Mesenchymal stem cell (in vitro differentiated cells and primary cell): ENCODE measurements at regions not wholly inside any gene's neighbourhood (a gene's known extent, or its start where the extent isn't known, plus 50 kb on each side); places are given as distances from the start of the nearest gene placed in this dataset.

Experiments used
- DNase-seq: peaks from one replicate; pipeline ENCODE4 v3.0.0-alpha.2; 2013
- H2AFZ ChIP-seq: one replicate; pipeline ENCODE4 v1.6.1; 2013; ENCODE audit warnings: low read depth, mild to moderate bottlenecking, control low read depth, inconsistent platforms, low read length, moderate library complexity
- H2AK5ac ChIP-seq: 2 replicates; pipeline ENCODE4 v1.6.1; 2013; ENCODE audit warnings: low read length, moderate library complexity, mild to moderate bottlenecking, inconsistent platforms; ENCODE audit not compliant: severe bottlenecking
- H2BK120ac ChIP-seq: one replicate; pipeline ENCODE4 v1.6.1; 2013; ENCODE audit warnings: low read depth, mild to moderate bottlenecking, inconsistent platforms, low read length, moderate library complexity
- H2BK12ac ChIP-seq, 2 experiments: one replicate each; pipeline ENCODE4 v1.6.1; 2013; ENCODE audit warnings: inconsistent platforms in 2 of 2, low read length in 2 of 2, mild to moderate bottlenecking in 2 of 2, moderate library complexity in 2 of 2, control low read depth in 1 of 2
- H2BK15ac ChIP-seq: one replicate; pipeline ENCODE4 v1.6.1; 2013; ENCODE audit warnings: mild to moderate bottlenecking, low read depth, inconsistent platforms; ENCODE audit not compliant: poor library complexity, severe bottlenecking
- H2BK5ac ChIP-seq: 2 replicates; pipeline ENCODE4 v1.6.1; 2013; ENCODE audit warnings: low read depth, mild to moderate bottlenecking, low read length, control low read depth, inconsistent platforms; ENCODE audit not compliant: poor library complexity, severe bottlenecking
- H3K14ac ChIP-seq, 2 experiments: one replicate each; pipeline ENCODE4 v1.6.1; 2013; ENCODE audit warnings: inconsistent platforms in 2 of 2, low read length in 2 of 2, control low read depth in 1 of 2, mild to moderate bottlenecking in 1 of 2, moderate library complexity in 1 of 2
- H3K18ac ChIP-seq, 2 experiments: one replicate each; pipeline ENCODE4 v1.6.1; 2013; ENCODE audit warnings: inconsistent platforms in 2 of 2, low read length in 2 of 2, control low read depth in 1 of 2, low read depth in 1 of 2, mild to moderate bottlenecking in 1 of 2
- H3K23ac ChIP-seq, 2 experiments: one replicate each; pipeline ENCODE4 v1.6.1; 2013; ENCODE audit warnings: inconsistent platforms in 2 of 2, low read length in 2 of 2, mild to moderate bottlenecking in 2 of 2, moderate library complexity in 2 of 2, control low read depth in 1 of 2
- H3K27ac ChIP-seq: 2 replicates; pipeline ENCODE4 v1.5.1; 2013; ENCODE audit warnings: mild to moderate bottlenecking, moderate library complexity, low read length, control low read depth, inconsistent platforms; ENCODE audit not compliant: poor library complexity, severe bottlenecking
- H3K27me3 ChIP-seq, 2 experiments: 2 replicates each; pipeline versions ENCODE4 v1.6.1 to v1.7.0; 2013; ENCODE audit warnings: low read length in 2 of 2, mild to moderate bottlenecking in 2 of 2, moderate library complexity in 2 of 2, control low read depth in 1 of 2, inconsistent platforms in 1 of 2; ENCODE audit not compliant: control insufficient read depth in 1 of 2, insufficient read depth in 1 of 2
- H3K36me3 ChIP-seq, 2 experiments: 2 replicates each; pipeline versions ENCODE4 v1.6.1 to v1.7.0; 2013; ENCODE audit warnings: low read length in 2 of 2, control low read depth in 1 of 2, inconsistent platforms in 1 of 2, low read depth in 1 of 2, mild to moderate bottlenecking in 1 of 2; ENCODE audit not compliant: insufficient read depth in 2 of 2, control insufficient read depth in 1 of 2
- H3K4ac ChIP-seq, 2 experiments: one replicate each; pipeline ENCODE4 v1.6.1; 2013; ENCODE audit warnings: inconsistent platforms in 2 of 2, low read length in 2 of 2, mild to moderate bottlenecking in 2 of 2, moderate library complexity in 2 of 2, control low read depth in 1 of 2, low read depth in 1 of 2
- H3K4me1 ChIP-seq: 2 replicates; pipeline ENCODE4 v1.6.1; 2013; ENCODE audit warnings: low read depth, low read length, control low read depth; ENCODE audit not compliant: control insufficient read depth, insufficient read depth
- H3K4me2 ChIP-seq: 2 replicates; pipeline ENCODE4 v1.6.1; 2013; ENCODE audit warnings: low read length, mild to moderate bottlenecking, inconsistent platforms; ENCODE audit not compliant: poor library complexity, severe bottlenecking
- H3K4me3 ChIP-seq, 2 experiments: 2 replicates each; pipeline versions ENCODE4 v1.5.1 to v1.7.0; 2013; ENCODE audit warnings: low read length in 2 of 2, mild to moderate bottlenecking in 2 of 2, control low read depth in 1 of 2, low read depth in 1 of 2; ENCODE audit not compliant: insufficient read depth in 1 of 2
- H3K79me1 ChIP-seq: replicated peaks from 2 replicates; pipeline ENCODE4 v1.6.1; 2013; ENCODE audit warnings: mild to moderate bottlenecking, control low read depth, low read length, inconsistent platforms; ENCODE audit not compliant: poor library complexity, severe bottlenecking
- H3K9ac ChIP-seq: 2 replicates; pipeline ENCODE4 v1.7.0; 2013; ENCODE audit warnings: mild to moderate bottlenecking, low read length, moderate library complexity
- H3K9me3 ChIP-seq: 2 replicates; pipeline ENCODE4 v1.7.0; 2013; ENCODE audit warnings: mild to moderate bottlenecking, low read length; ENCODE audit not compliant: control insufficient read depth
- H4K8ac ChIP-seq: one replicate; pipeline ENCODE4 v1.6.1; 2013; ENCODE audit warnings: inconsistent platforms, mild to moderate bottlenecking, low read length, moderate library complexity
- H4K91ac ChIP-seq: one replicate; pipeline ENCODE4 v1.6.1; 2013; ENCODE audit warnings: mild to moderate bottlenecking, low read length, inconsistent platforms
- WGBS: methylation state at CpG from one replicate; pipeline ENCODE4 v1.1.7; 2013; ENCODE audit warnings: mixed read lengths; 5-methylcytosine and 5-hydroxymethylcytosine counted together

GRCh38 chr17:13387236-13387635 is 214.5 kb downstream of the HS3ST3A1 start:
- Histone ChIP-seq H3K27ac (no peak overlapping the region), H2BK120ac (no peak overlapping the region), H2BK15ac (no peak overlapping the region), H4K8ac (no peak overlapping the region), H3K14ac (no peak overlapping the region), H4K91ac (no peak overlapping the region), H3K4me2 (no peak overlapping the region), H2AK5ac (no peak overlapping the region), H3K9ac (no peak overlapping the region), H3K23ac (no peak overlapping the region), H3K18ac (no peak overlapping the region), H3K9me3 (no peaks in the 10 kb centered on the region), H2BK12ac (no peak overlapping the region), H3K36me3 (no peaks in the 10 kb centered on the region), H3K79me1 (no peaks in the 10 kb centered on the region), H3K27me3 (no peaks in the 10 kb centered on the region), H2AFZ (no peak overlapping the region), H3K4me3 (no peak overlapping the region), H2BK5ac (no peak overlapping the region), H3K4me1 (no peaks in the 10 kb centered on the region), H3K4ac (no peak overlapping the region)
- no peak for DNase-seq
- 86% methylated on average over 4 of the region's 5 CpGs for WGBS

DNA sequence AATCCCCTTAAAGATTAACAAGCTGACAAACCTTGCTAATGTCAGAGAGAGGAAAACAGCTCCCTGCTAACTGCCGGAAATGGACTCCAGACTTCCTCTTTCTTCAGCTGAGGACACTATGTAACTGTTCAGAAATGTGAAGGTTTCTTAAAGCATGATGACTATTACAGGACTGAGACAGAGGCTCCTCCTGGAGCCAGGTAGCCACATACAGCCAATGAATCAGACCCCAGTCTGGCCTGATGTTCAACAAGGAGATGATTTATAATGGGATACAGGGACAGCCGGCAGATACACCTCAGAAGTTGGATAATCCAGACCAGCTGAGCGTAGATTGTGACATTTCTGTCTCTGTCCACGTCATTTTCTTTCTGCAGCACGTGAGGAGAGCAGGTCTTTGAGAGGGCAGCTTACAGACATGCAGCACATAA is 216.2 kb downstream of the HS3ST3A1 start:
- no peaks in the 10 kb centered on the region for H3K27me3 ChIP-seq

GRCh38 chr17:13384626-13385025 is 217.1 kb downstream of the HS3ST3A1 start:
- no peak overlapping the region for H3K4me3 ChIP-seq
- H3K36me3 ChIP-seq: no peaks in the 10 kb centered on the region
- H3K4me1 ChIP-seq: no peaks in the 10 kb centered on the region
- H3K14ac ChIP-seq: no peak overlapping the region
- H3K79me1 ChIP-seq: no peaks in the 10 kb centered on the region
- no peak overlapping the region for H2AFZ ChIP-seq
- no peak overlapping the region for H3K9ac ChIP-seq
- no peak overlapping the region for H3K23ac ChIP-seq
- H2BK12ac ChIP-seq: no peak overlapping the region
- no peak overlapping the region for H3K4me2 ChIP-seq
- no peak overlapping the region for H2BK120ac ChIP-seq
- no peak overlapping the region for H2AK5ac ChIP-seq
- WGBS: no CpG with 5 or more reads among the region's 1 CpG
- H3K4ac ChIP-seq: no peak overlapping the region
- H3K27me3 ChIP-seq: no peaks in the 10 kb centered on the region
- H4K91ac ChIP-seq: no peak overlapping the region
- H4K8ac ChIP-seq: no peak overlapping the region
- H3K18ac ChIP-seq: no peak overlapping the region
- no peak overlapping the region for H3K27ac ChIP-seq
- H2BK15ac ChIP-seq: no peak overlapping the region
- no peak overlapping the region for H2BK5ac ChIP-seq
- no peaks in the 10 kb centered on the region for H3K9me3 ChIP-seq
- DNase-seq: no peak

More for the DNA sequence above, 216.2 kb downstream of the HS3ST3A1 start:
- DNase-seq: no peak
- H3K9ac ChIP-seq: no peak overlapping the region
- no peak overlapping the region for H2BK5ac ChIP-seq
- H2AFZ ChIP-seq: no peak overlapping the region
- no peak overlapping the region for H4K8ac ChIP-seq
- no peak overlapping the region for H3K27ac ChIP-seq
- no peaks in the 10 kb centered on the region for H3K79me1 ChIP-seq
- H3K4ac ChIP-seq: no peak overlapping the region
- no peak overlapping the region for H2BK120ac ChIP-seq
- no peak overlapping the region for H3K18ac ChIP-seq
- WGBS: 67% methylated on average over 4 of the region's 5 CpGs
- H3K4me3 ChIP-seq: no peak overlapping the region
- H3K36me3 ChIP-seq: no peaks in the 10 kb centered on the region
- H2BK15ac ChIP-seq: no peak overlapping the region
- no peak overlapping the region for H3K4me2 ChIP-seq
- H3K14ac ChIP-seq: no peak overlapping the region
- H4K91ac ChIP-seq: no peak overlapping the region
- H2AK5ac ChIP-seq: no peak overlapping the region
- no peak overlapping the region for H2BK12ac ChIP-seq
- H3K23ac ChIP-seq: no peak overlapping the region
- no peaks in the 10 kb centered on the region for H3K9me3 ChIP-seq
- H3K4me1 ChIP-seq: no peaks in the 10 kb centered on the region

DNA sequence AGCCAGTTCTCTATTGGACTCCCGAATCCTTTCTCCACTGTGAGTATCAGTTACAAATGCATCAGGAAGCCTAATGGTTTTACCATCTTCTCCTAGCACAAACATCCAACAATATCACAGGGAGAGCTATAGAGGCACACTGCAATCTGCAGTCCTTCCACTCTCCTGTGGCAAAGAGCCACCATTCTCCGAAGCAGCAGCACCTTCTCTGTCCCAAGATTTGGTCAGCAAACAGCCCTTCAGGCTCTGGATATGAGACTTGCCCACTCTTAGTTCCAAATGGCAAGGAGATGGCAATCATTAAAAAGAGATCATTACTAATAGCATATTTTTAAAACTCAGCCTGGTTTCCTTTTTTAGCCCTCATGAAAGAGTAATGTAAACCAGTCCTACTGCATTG is 223.4 kb downstream of the HS3ST3A1 start:
- Histone ChIP-seq H3K4ac (no peak overlapping the region), H3K9me3 (no peaks in the 10 kb centered on the region), H3K18ac (no peak overlapping the region), H2BK12ac (no peak overlapping the region), H4K91ac (no peak overlapping the region), H3K27ac (no peak overlapping the region), H3K79me1 (no peaks in the 10 kb centered on the region), H3K14ac (no peak overlapping the region), H3K9ac (no peak overlapping the region), H3K27me3 (no peaks in the 10 kb centered on the region), H2BK120ac (no peak overlapping the region), H3K4me2 (no peak overlapping the region), H2AFZ (no peak overlapping the region), H3K36me3 (no peaks in the 10 kb centered on the region), H2BK15ac (no peak overlapping the region), H3K4me1 (no peaks in the 10 kb centered on the region), H3K4me3 (no peak overlapping the region), H2AK5ac (no peak overlapping the region), H3K23ac (no peak overlapping the region), H2BK5ac (no peak overlapping the region), H4K8ac (no peak overlapping the region)
- no peak for DNase-seq
- WGBS: 81% methylated on average over 2 of the region's 2 CpGs
